Skin epidermis (tissue), 12 donors: ENCODE measurements at regions not wholly inside any gene's neighbourhood (a gene's known extent, or its start where the extent isn't known, plus 50 kb on each side); places are given as distances from the start of the nearest gene placed in this dataset.

Source experiments
- H3K27ac ChIP-seq, 21 experiments: fragments of 200-600 bp; sonication (generic) in 11 of 21; one replicate each; pipeline ENCODE4 v1.5.0; 2020; ENCODE audit warnings: mild to moderate bottlenecking in 3 of 21, inconsistent platforms in 2 of 21, moderate library complexity in 2 of 21
- H3K4me3 ChIP-seq, 7 experiments: fragments of 200-600 bp; sonication (generic) in 2 of 7; one replicate each; pipeline ENCODE4 v1.5.0; 2020; ENCODE audit warnings: inconsistent platforms in 2 of 7, mild to moderate bottlenecking in 2 of 7, moderate library complexity in 1 of 7

- Histone ChIP-seq H3K4me3 (no peak overlapping the region), H3K27ac (no peak overlapping the region)
Observed at GRCh38 chr16:56140645-56141044, 50.6 kb upstream of the GNAO1 start.

DNA sequence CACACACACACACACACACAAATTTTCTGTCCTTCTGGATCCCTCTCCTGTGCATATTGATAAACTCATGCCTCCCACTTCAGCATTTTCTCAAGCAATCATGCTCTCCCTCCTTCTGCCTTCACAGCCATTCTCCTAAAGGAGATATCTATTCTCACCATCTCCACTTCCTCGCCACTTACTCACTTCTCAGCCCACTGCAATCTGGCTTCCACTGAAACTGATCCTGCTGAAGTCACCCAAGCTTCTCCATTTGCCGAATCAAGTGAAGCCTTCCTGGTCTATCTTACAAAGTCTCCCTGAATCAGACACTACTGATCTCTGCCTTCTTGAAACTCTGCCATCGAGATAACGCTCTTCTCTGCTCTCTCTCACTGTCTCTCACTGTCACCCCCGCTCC, 54.0 kb upstream of the GNAO1 start:
- Histone ChIP-seq H3K4me3 (no peak overlapping the region), H3K27ac (no peak overlapping the region)

- H3K4me3 ChIP-seq, result no peak overlapping the region
- no peak overlapping the region for H3K27ac ChIP-seq
Observed at GRCh38 chr16:56136256-56136655, 55.0 kb upstream of the GNAO1 start.

DNA sequence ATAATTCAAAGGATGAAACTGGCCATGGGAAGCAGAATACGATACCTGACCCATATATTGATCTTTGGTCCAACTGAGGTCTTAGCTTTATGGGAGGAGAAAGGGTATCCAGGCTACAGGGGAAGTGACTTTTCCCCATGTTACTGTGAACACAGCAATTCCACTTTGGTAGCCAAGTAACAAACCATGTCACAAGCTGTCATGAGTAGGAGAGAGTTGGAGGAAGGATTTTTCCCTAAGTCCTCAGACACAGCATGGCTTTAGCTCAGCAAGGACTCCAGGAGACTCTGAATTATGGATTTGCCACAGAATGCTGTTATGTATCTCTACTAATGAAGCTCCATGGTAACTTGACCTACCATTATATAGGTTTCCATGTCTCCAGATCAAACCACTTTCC, 56.5 kb upstream of the GNAO1 start:
- no peak overlapping the region for H3K27ac ChIP-seq
- H3K4me3 ChIP-seq, result no peak overlapping the region

GRCh38 chr16:56125922-56126321, 65.4 kb upstream of the GNAO1 start:
- Histone ChIP-seq H3K4me3 (no peak overlapping the region), H3K27ac (no peak overlapping the region)

- no peak overlapping the region for H3K4me3 ChIP-seq
- no peak overlapping the region for H3K27ac ChIP-seq
Observed at GRCh38 chr16:56122251-56122650, 69.0 kb upstream of the GNAO1 start.

- H3K4me3 ChIP-seq, result no peak overlapping the region
- H3K27ac ChIP-seq, result no peak overlapping the region
Observed at GRCh38 chr16:56121156-56121500, 70.2 kb upstream of the GNAO1 start.

DNA sequence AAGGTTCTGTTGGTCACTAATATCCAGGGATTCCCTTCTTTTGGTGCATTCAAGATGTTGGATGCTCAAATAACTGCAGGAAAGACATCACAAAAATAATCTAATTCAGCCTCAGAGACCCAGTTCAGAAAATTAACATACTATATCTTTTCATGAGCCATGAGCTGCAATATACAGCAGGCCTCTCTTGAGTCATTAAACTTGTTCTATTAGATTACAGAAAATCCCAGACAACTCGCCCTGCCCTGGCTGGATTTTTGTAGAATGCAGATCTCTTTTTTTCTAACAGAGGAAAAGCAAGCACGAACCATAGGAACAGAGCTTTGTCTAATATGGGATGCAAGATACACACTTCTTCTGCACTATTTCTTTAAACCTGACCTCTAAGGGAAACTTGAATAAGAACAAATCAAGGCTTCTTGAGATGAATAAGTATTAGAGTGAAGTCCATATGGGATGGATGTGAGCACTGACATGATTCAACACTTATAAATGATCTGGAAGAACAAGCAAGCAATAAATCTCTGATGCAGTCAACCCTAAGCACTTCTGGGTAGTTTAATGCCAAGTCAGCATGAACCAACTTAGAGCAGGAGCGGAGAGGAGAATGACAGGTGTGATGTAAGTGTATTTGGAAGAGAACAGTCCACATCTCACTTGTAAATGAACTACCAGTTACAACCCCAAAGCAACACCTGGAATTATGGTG, 70.7 kb upstream of the GNAO1 start:
- Histone ChIP-seq H3K4me3 (no peak overlapping the region), H3K27ac (no peak overlapping the region)

- Histone ChIP-seq H3K4me3 (no peak overlapping the region), H3K27ac (no peak overlapping the region)
Observed at GRCh38 chr16:56119133-56119532, 72.2 kb upstream of the GNAO1 start.

DNA sequence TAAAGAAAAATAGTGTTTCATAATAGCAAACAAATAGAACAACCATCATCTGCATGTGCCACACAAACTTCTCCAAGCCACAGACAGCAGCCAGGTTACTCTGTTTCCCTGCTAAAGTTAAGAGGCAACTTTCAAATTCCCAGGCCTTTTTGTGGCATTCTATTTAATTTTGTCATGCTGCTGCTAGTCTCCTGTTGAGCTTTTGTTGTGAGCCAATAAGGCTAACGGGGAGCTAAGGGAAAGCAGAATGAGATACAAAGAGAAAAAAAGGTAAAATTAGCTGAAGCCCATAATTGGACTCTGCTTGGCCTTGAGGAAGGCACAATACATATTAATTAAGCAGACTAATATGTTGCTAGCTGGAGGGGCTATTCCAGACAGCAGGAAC, 74.7 kb upstream of the GNAO1 start:
- Histone ChIP-seq H3K27ac (no peak overlapping the region), H3K4me3 (no peak overlapping the region)

- Histone ChIP-seq H3K4me3 (no peak overlapping the region), H3K27ac (no peak overlapping the region)
Observed at GRCh38 chr16:56115817-56116576, 75.3 kb upstream of the GNAO1 start.

GRCh38 chr16:56113223-56113622, 78.1 kb upstream of the GNAO1 start:
- no peak overlapping the region for H3K4me3 ChIP-seq
- no peak overlapping the region for H3K27ac ChIP-seq

DNA sequence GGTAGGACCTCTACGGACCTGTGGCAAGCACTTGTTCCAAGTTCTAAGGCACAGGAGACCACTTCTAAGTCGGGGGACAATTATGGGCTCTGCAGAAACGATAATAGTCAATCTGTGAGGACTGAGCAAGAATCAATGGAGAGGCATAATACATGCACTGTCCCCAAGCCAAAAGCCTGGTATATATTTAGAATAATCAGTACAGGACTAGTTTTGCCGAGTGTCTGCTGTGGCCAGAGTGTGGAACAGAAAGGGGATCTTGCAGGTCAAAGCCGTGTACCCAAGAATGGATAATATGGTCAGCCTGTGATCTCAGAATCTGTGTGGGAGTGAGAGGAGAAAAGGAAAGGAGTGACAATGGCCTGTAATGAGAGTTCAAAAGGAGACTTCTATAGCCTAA, 80.2 kb upstream of the GNAO1 start:
- H3K27ac ChIP-seq, result no peak overlapping the region
- H3K4me3 ChIP-seq, result no peak overlapping the region

DNA sequence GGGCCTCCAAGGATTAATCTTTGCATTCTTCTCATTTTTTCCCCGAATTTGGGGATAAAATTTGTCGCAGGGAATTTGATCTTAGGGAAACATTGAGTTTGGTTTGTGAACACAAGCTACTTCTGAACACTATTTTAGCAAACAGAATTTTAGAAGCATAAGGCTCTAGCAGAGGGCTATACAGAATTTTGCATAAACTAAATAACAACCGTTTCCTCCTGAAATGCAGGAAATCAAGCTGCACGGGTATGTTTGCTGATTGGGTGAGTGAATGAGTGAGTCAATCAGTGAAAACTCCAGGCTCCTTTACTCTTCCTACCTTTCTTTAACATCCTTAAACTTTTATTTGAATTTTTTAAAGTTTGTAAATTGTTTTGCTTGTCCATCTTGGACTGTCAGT, 81.3 kb upstream of the GNAO1 start:
- Histone ChIP-seq H3K27ac (no peak overlapping the region), H3K4me3 (no peak overlapping the region)

DNA sequence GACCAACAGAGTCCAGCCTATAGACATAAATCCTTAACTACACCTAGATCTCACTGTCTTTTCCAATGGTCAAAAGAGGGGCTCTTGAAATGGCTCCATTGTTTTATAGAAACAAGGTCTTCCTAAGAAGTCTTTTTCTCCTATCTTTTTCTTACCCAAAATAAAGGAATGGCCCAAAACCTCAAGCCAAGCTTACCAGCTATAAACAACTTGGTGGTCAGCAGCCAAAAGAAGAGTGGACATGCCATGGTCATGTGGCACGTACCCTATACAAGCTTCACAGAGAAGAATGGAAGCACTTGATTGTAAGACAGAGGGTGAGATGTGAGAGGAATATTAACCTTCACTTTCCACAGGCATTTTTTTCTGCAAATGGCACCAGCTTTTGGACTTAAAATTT, 82.1 kb upstream of the GNAO1 start:
- H3K4me3 ChIP-seq, result no peak overlapping the region
- H3K27ac ChIP-seq, result no peak overlapping the region

GRCh38 chr16:56108724-56109123, 82.6 kb upstream of the GNAO1 start:
- no peak overlapping the region for H3K4me3 ChIP-seq
- no peak overlapping the region for H3K27ac ChIP-seq

DNA sequence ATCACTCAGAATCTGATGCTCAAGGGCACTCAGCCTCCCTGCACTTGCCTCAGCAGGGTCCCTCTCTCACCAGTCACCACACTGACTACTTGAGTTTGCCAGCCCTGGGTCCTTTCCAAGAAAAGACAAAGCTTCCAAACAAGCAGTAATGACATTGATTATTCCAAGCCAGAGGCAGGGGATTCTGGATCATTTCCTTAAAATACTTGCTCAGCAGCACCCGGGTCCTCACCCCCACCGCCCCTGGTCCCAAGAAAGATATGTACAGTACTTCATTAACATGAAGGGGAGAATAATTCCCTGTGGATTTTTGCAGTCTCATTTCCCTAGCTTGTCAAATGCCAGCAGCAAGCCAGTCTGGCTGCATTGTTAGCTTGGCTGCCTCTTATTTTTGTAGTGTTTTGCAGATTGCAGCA, 83.2 kb upstream of the GNAO1 start:
- Histone ChIP-seq H3K27ac (no peak overlapping the region), H3K4me3 (no peak overlapping the region)

- Histone ChIP-seq H3K4me3 (no peak overlapping the region), H3K27ac (no peak overlapping the region)
Observed at GRCh38 chr16:56106527-56106926, 84.8 kb upstream of the GNAO1 start.

DNA sequence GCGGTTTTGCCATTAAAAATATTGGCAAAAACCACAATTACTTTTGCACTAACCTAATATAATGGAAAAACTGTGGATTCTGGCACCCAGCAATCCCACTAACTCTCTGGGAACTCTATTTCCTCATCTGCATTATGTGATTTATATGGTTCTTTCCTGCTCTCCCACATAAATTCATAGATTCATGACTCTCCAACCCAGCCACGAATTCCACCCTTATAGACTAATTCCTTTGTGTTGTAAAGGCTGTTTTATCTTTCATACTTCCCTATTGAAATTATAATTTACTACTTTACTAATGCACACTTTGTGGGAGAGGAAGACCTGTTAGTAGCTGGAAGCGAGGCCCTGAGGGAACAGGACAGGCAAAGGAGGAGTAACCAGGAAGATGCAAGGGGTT, 88.4 kb upstream of the GNAO1 start:
- no peak overlapping the region for H3K27ac ChIP-seq
- H3K4me3 ChIP-seq, result no peak overlapping the region

GRCh38 chr16:56102183-56102686, 89.1 kb upstream of the GNAO1 start:
- no peak overlapping the region for H3K4me3 ChIP-seq
- H3K27ac ChIP-seq, result no peak overlapping the region

DNA sequence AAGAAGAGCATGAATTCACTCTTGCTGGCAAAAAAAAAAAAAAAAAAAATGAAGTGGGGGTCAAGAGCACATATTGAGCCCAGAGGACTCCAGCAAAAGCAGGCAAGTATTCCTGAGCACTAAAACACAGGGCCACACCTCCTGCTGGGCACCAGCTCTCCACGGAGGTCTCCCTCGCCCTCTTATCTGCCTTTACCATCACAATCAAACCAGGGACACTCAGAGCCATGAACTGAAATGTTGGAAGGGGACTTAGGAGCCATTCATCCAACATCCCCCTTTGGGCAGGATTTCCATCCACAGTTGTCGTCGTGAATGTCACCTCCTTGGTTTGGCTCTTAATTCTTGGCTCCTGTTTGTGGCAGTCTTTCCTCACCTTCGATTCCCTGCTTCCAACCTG, 89.8 kb upstream of the GNAO1 start:
- no peak overlapping the region for H3K4me3 ChIP-seq
- H3K27ac ChIP-seq, result no peak overlapping the region

DNA sequence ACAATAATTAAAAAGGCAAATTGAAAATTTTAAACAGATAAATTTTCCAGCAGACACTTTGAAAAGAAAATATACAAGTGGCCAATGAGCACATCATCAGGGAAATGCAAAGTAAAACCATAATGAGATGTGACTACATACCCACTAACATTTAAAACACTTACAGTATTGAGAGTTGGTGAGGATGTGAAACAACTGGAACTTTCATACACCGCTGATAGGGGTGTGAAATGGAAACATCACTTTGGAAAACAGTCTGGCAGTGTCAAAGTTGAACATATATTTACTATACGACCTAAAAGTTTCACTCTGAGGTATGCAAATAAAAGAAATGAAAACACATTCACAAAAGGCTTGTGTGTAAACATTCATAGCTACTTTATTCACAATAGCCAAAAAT, 94.0 kb upstream of the GNAO1 start:
- no peak overlapping the region for H3K4me3 ChIP-seq
- no peak overlapping the region for H3K27ac ChIP-seq
